BJ (cell line): ENCODE measurements at regions not wholly inside any gene's neighbourhood (a gene's known extent, or its start where the extent isn't known, plus 50 kb on each side); places are given as distances from the start of the nearest gene placed in this dataset.

Experiments
- CTCF ChIA-PET: fragments of 350-600 bp; formaldehyde crosslinking; extraction: SDS; loops from one replicate; lab custom pipeline; 2021; ENCODE audit warnings: antibody characterized with exemption, inconsistent platforms; lab: Yijun Ruan, JAX
- POLR2A ChIA-PET: fragments of 300-600 bp; sonication (Branson Sonifier 250); formaldehyde crosslinking; extraction: SDS; loops from one replicate; lab custom pipeline; 2021; ENCODE audit warnings: antibody characterized with exemption; lab: Charles Lee
- DNase-seq: peaks from one replicate; pipeline ENCODE4 v3.0.0-alpha.2; 2011; ENCODE audit warnings: low read depth
- H3K27me3 ChIP-seq: 2 replicates; pipeline ENCODE4 v1.6.0; 2011; ENCODE audit warnings: low read length; ENCODE audit not compliant: control insufficient read depth, insufficient read depth
- H3K36me3 ChIP-seq: 2 replicates; pipeline ENCODE4 v1.5.1; 2011; ENCODE audit warnings: low read length; ENCODE audit not compliant: control insufficient read depth, insufficient read depth
- H3K4me3 ChIP-seq: 2 replicates; pipeline ENCODE4 v1.5.1; 2011; ENCODE audit warnings: low read depth, mild to moderate bottlenecking, control low read depth, low read length
- CTCF ChIP-seq: IDR thresholded peaks from 2 replicates; pipeline ENCODE4 v1.5.1; 2011; ENCODE audit warnings: low read depth, mild to moderate bottlenecking, control low read depth, inconsistent platforms, low read length, moderate library complexity; ENCODE audit not compliant: insufficient read depth

- CTCF ChIA-PET = no interaction called here
- POLR2A ChIA-PET = no interaction called here
- no peak for DNase-seq
- H3K27me3 ChIP-seq = no peaks in the 10 kb centered on the region
- TF ChIP-seq CTCF = no peak
- no peaks in the 10 kb centered on the region for H3K36me3 ChIP-seq
- no peak overlapping the region for H3K4me3 ChIP-seq
Observed at GRCh38 chr4:171565130-171565788, 247.9 kb upstream of the GALNTL6 start.

- Histone ChIP-seq H3K4me3 (no peak overlapping the region), H3K36me3 (no peaks in the 10 kb centered on the region), H3K27me3 (no peaks in the 10 kb centered on the region)
- no peak for TF ChIP-seq CTCF
- no peak for DNase-seq
- ChIA-PET CTCF (no interaction called here), POLR2A (no interaction called here)
Observed at GRCh38 chr4:171561419-171561818, 251.8 kb upstream of the GALNTL6 start.

GRCh38 chr4:171553961-171554360 is 259.2 kb upstream of the GALNTL6 start:
- H3K36me3 ChIP-seq = no peaks in the 10 kb centered on the region
- no peak overlapping the region for H3K4me3 ChIP-seq
- H3K27me3 ChIP-seq = no peaks in the 10 kb centered on the region
- TF ChIP-seq CTCF = no peak
- ChIA-PET POLR2A (no interaction called here), CTCF (no interaction called here)
- no peak for DNase-seq

GRCh38 chr4:171542640-171543039 is 270.6 kb upstream of the GALNTL6 start:
- no peak for TF ChIP-seq CTCF
- CTCF ChIA-PET = no interaction called here

GRCh38 chr4:171538601-171539100 is 274.6 kb upstream of the GALNTL6 start:
- POLR2A ChIA-PET = no interaction called here
- no peak for DNase-seq
- no peak for TF ChIP-seq CTCF
- H3K27me3 ChIP-seq = no peaks in the 10 kb centered on the region
- H3K36me3 ChIP-seq = no peaks in the 10 kb centered on the region
- H3K4me3 ChIP-seq = no peak overlapping the region
- CTCF ChIA-PET = no interaction called here

More at GRCh38 chr4:171542640-171543039, 270.6 kb upstream of the GALNTL6 start:
- H3K36me3 ChIP-seq = no peaks in the 10 kb centered on the region
- no peak overlapping the region for H3K4me3 ChIP-seq
- POLR2A ChIA-PET = no interaction called here
- H3K27me3 ChIP-seq = no peaks in the 10 kb centered on the region
- no peak for DNase-seq
